Activated T-cell treated with anti-CD3 and anti-CD28 coated beads, Interleukin-2, amount 50 U/mL, for 24 hours (primary cell): ENCODE measurements at regions not wholly inside any gene's neighbourhood (a gene's known extent, or its start where the extent isn't known, plus 50 kb on each side); places are given as distances from the start of the nearest gene placed in this dataset.

Experiments
- DNase-seq: peaks from one replicate; pipeline ENCODE4 v3.0.0-alpha.2; 2020
- H3K27ac Mint-ChIP-seq: 2 replicates; pipeline ENCODE4 v1.8.0; 2020; ENCODE audit warnings: mild to moderate bottlenecking, mixed read lengths
- H3K27me3 Mint-ChIP-seq: 2 replicates; pipeline ENCODE4 v1.8.0; 2020; ENCODE audit warnings: mixed read lengths
- H3K36me3 Mint-ChIP-seq: 2 replicates; pipeline ENCODE4 v1.8.0; 2020; ENCODE audit warnings: low read depth, mixed read lengths
- H3K4me1 Mint-ChIP-seq: 2 replicates; pipeline ENCODE4 v1.8.0; 2020; ENCODE audit warnings: low read depth, mixed read lengths
- H3K4me3 Mint-ChIP-seq: 2 replicates; pipeline ENCODE4 v1.8.0; 2020; ENCODE audit warnings: mild to moderate bottlenecking, moderate library complexity, mixed read lengths
- H3K9me3 Mint-ChIP-seq: 2 replicates; pipeline ENCODE4 v1.8.0; 2020; ENCODE audit warnings: mixed read lengths

GRCh38 chr10:91167406-91167805 lies 53.1 kb upstream of the PCGF5 start:
- H3K27ac Mint-ChIP-seq: no peak overlapping the region
- H3K9me3 Mint-ChIP-seq: peaks cover 25% of the 10 kb centered on the region
- H3K4me1 Mint-ChIP-seq: peaks cover 70% of the 10 kb centered on the region
- no peaks in the 10 kb centered on the region for H3K27me3 Mint-ChIP-seq
- no peak overlapping the region for H3K4me3 Mint-ChIP-seq
- H3K36me3 Mint-ChIP-seq: peaks cover 39% of the 10 kb centered on the region
- DNase-seq: no peak

- Mint-ChIP-seq H3K9me3 (peaks cover 35% of the 10 kb centered on the region), H3K4me1 (peaks cover 69% of the 10 kb centered on the region), H3K27me3 (no peaks in the 10 kb centered on the region), H3K36me3 (peaks cover 59% of the 10 kb centered on the region), H3K4me3 (no peak overlapping the region), H3K27ac (no peak overlapping the region)
- no peak for DNase-seq
Measured at GRCh38 chr10:91170418-91170817, 50.0 kb upstream of the PCGF5 start.
